ENCODE measurements at regions not wholly inside any gene's neighbourhood (a gene's known extent, or its start where the extent isn't known, plus 50 kb on each side); places are given as distances from the start of the nearest gene placed in this dataset.
"Not testable (repeated sequence)": the region's sequence is repeated elsewhere in the genome, so short reads cannot be mapped to it uniquely, and the experiment has no call there.

- not testable (repeated sequence) for TF ChIP-seq CTCF (IDR thresholded peaks at IDR 0.05; ENCODE audit: low read depth, low read length, missing input control); RAD21 (IDR thresholded peaks at IDR 0.05); TAF1 (conservative IDR thresholded peaks at IDR 0.05); ATF3 (IDR thresholded peaks at IDR 0.05); SP1 (IDR thresholded peaks at IDR 0.05); GABPA (IDR thresholded peaks at IDR 0.05 in 1 of 2, conservative IDR thresholded peaks at IDR 0.05 in 1 of 2)
Measured at GRCh38 chr5:127222571-127223156, 67.9 kb upstream of the MEGF10 start.

Measured in liver (tissue), 3 donors.